DND-41 (cell line): ENCODE measurements at regions not wholly inside any gene's neighbourhood (a gene's known extent, or its start where the extent isn't known, plus 50 kb on each side); places are given as distances from the start of the nearest gene placed in this dataset.

Experiments
- EZH2 ChIP-seq: IDR thresholded peaks from 3 replicates; pipeline ENCODE4 v1.6.1; 2012; ENCODE audit warnings: borderline replicate concordance, low read depth, mild to moderate bottlenecking, moderate library complexity, low read length, inconsistent platforms; ENCODE audit not compliant: severe bottlenecking
- TF ChIP-seq, protein P1 (sequence below): IDR thresholded peaks from 2 replicates; pipeline ENCODE4 v1.5.1; 2012; ENCODE audit warnings: borderline replicate concordance, low read length, moderate library complexity, mild to moderate bottlenecking; ENCODE audit not compliant: poor library complexity, severe bottlenecking; ENCODE audit errors: extremely low read depth

DNA sequence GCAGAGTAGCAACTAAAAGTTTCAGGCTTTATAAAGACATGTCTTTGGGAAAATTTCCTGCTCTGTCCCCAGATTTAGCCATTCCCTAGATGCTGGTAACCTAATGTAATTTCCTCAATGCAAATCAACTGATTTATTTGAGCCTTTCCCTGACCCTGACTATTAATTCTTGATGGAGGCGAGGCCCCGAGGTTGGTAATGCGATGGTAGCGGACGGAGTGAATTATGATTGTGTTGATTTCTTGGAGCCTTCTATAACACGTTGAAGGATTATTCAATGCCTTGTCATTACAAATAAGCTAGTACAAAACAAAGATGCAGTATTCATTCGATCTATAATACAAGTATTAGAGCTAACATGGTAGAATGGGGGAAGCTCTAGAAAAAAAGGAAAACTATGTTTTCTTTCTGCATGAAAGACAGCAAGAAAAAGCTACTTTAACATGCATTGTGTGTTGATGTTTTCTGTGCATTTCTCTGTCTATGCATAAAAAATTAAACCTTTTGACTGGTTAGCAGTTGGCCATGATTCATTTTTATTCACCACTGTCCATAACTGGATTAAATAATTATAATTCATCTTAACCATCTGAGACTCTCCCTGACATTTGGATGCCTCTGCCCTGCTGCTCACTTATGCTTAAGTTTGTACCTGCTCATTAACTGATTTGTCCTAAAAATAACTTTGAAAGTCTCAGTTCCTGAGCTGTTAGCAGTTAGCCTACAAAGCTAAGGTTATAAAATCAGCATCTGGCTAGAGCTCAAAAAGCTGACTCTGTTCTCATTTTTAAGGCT, 490.2 kb upstream of the NUDT12 start:
- TF ChIP-seq, protein P1, sequence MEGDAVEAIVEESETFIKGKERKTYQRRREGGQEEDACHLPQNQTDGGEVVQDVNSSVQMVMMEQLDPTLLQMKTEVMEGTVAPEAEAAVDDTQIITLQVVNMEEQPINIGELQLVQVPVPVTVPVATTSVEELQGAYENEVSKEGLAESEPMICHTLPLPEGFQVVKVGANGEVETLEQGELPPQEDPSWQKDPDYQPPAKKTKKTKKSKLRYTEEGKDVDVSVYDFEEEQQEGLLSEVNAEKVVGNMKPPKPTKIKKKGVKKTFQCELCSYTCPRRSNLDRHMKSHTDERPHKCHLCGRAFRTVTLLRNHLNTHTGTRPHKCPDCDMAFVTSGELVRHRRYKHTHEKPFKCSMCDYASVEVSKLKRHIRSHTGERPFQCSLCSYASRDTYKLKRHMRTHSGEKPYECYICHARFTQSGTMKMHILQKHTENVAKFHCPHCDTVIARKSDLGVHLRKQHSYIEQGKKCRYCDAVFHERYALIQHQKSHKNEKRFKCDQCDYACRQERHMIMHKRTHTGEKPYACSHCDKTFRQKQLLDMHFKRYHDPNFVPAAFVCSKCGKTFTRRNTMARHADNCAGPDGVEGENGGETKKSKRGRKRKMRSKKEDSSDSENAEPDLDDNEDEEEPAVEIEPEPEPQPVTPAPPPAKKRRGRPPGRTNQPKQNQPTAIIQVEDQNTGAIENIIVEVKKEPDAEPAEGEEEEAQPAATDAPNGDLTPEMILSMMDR = no peak
- no peak for TF ChIP-seq EZH2
